Activated CD4-positive, alpha-beta T cell treated with anti-CD3 and anti-CD28 coated beads, Interleukin-2, Interleukin-4, amounts not matched to agents 100 ng/mL and 50 ng/mL, durations not matched to agents 16 hours and 8 hours (primary cell): ENCODE measurements at regions not wholly inside any gene's neighbourhood (a gene's known extent, or its start where the extent isn't known, plus 50 kb on each side); places are given as distances from the start of the nearest gene placed in this dataset.
"Not testable (repeated sequence)": the region's sequence is repeated elsewhere in the genome, so short reads cannot be mapped to it uniquely, and the experiment has no call there.

Experiments used
- DNase-seq: peaks from one replicate; pipeline ENCODE4 v3.0.0-alpha.2; 2020; ENCODE audit warnings: low spot score

DNA sequence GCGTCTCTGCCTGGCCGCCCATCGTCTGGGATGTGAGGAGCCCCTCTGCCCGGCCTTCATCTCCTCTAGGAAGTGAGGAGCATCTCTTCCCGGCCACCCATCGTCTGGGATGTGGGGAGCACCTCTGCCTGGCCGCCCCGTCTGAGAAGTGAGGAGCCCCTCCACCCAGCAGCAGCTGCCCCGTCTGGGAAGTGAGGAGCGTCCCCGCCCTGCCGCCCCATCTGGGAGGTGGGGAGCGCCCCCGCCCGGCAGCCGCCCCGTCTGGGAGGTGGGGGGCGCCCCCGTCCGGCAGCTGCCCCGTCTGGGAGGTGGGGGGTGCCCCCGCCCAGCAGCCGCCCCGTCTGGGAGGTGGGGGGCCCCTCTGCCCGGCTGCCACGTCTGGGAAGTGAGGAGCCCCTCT is 153.7 kb upstream of the MYRIP start:
- DNase-seq = not testable (repeated sequence)

DNA sequence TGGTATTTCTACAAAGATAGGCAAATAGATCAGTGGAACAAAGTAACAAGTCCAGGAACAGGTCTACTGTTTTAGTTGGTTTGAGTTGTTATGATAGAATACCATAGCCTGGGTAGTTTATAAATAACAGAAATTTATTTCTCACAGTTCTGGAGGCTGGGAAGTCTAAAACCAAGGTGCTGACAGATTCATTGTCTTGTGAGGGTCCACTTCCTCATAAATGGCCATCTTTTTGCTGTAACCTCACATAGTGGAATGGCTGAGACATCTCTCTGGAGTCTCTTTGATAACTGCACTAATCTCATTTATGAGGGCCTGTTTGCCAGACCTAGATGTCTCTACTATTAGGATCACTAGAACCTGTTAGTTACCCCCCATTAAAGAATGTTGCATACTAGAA is 152.3 kb upstream of the MYRIP start:
- DNase-seq = no peak

DNA sequence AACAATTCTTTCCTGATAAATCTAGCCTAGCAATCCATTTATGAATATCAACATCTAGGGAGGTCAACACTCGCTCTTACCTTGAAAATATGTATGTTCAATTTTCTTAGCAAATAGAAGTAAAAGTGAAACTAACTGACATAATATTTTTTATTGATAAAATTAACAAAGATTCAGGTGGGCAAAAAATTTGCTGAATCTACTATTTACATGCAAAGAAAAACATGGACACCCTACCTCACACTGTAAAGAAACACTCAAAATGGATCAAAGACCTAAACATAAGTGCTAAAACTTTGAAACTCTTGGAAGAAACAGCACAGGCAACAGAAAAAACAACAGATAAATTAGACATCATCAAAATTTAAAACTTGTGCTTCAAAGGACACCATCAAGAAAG is 151.6 kb upstream of the MYRIP start:
- DNase-seq = no peak

DNA sequence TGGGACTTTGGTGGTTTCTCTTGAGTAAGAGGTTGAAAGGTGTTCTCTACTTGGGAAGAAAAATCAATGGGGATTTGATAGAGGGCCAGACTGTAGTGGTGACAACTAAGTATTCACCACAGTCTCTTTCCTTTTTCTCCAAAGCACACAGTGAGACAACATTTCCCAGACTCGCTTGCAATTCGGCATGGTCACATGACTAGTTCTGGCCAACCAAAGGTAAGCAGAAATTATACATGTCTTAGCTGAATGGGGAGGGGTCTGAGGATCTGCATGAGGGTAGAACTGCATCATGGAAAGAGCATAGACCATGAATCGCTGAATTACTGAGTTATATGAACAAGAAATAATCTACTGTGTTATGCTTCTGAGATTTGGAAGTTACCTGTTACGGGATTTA is 144.5 kb upstream of the MYRIP start:
- no peak for DNase-seq

DNA sequence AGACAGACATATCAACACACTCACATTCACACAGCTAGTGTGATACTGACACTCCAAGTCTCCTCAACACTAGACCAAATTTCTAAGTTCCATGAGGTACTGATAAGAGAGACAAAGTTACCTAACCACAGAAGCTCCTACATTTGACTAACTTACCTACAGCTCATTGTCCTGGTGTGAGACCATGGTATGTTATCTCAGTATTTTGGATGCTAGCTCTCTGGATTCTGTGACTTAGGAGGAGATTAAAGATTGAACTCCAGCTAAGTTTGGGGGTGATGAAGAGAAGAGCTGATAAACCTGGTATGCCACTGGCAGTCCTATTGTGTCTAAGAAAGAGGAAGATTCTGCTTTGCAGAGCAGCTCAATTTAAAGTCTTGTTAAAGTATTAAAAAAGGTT is 144.0 kb upstream of the MYRIP start:
- DNase-seq = no peak

DNA sequence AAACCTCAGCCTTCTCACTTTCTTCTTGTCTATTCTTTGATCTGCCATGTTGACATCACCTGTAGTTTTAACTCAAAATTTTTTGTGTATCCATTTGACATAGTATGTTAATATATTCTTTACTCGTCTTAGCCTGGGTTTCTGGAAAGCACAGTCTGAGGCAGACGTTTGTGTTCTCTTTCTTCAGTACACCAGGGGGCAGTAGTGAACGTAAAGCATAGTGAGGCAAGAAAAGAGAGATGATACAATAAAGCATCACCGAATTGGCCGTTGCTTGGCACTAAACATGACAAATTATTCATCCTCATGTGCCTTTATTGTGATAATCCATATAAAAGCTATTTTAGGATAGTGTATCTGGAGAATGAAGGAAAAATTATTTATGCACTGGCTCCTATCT is 141.0 kb upstream of the MYRIP start:
- peak; percentile 46 for DNase-seq

DNA sequence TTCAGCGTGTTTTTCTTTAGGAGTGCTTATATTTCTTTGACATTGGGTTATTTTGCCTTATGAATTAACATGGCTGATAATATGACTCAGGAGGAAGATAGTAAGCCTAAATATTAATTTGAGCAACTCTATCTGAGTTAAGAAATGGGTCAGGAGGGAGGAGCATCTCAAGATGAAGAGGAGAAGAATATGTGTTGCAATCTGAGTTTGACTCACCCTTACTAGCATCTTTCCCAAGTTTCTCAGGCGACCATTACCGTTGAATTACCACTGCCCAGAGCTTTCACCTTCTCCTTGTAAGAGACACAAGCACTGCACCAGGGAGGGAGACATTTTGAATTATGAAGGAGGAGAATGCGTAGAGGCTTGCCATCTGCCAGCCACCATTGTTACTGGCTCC is 138.3 kb upstream of the MYRIP start:
- DNase-seq = no peak

DNA sequence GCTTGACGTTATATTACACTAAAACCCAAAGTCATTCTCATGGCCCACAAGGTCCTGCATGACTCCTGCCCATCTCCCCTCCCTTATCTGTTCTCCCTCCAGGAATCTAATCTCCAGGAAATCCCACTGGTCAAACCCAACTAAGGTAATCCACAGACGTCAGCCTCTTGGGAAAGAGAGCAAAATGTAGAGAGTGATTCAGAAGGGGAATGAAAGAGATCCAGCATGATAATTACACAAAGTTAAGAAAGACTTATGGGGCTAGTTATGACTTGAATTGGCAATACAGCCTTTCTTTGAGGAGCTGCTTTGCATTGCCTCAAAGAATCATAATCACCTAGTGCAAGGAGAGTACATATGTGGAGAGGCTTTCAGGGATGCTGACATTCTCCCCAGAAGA is 137.8 kb upstream of the MYRIP start:
- DNase-seq = no peak

DNA sequence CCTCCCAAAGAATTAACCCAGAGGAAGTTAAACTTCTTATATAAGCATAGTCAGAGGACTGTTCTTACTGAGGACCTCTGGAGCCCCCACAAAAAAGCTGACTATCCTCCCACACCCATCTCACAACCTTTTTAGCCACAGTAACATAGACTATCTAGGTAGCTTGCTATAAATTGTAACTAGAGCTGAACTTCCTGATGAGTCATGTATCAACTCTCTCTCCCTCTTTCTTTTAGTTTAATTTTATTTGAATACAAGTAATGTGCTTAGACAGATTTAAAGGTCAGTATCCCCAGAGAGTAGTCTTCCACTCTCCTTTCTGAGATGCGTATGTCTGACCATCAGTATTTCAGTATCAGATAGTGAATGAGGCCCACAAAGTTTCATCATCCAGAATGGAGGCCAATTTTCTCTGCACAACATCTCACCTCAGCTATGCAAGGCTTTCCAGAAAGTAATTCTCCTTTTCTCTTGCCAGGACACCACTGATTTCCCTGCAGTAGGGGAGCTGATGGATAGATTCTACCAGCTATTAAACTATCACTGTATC is 104.0 kb upstream of the MYRIP start:
- DNase-seq = no peak

DNA sequence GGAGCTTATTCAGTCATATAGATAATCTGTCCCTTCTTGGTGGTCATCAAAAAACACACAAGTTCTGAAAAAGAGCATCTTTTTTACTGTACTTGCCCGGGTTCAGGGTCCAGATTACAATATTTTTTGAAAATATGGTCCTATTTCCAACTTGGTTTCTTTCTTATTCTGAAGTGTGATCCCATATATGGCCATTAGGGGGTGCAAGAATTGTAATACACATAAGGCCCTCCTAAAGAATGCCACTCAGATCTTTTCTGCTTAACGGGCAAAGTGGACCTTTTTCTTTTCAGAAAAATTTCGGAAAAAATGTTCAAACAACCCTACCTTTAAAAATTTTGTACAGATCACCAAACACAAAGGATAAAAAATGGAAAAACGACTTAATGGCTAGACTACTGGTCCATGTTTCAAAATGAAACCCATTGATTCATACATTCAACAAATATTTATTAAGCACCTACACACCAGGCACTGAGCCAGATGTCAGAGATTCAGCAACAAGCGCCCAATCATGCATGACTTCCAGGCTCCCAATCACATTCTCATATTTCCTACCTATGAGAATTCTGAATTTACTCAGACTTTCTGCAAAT is 102.0 kb upstream of the MYRIP start:
- peak; percentile 27 for DNase-seq

DNA sequence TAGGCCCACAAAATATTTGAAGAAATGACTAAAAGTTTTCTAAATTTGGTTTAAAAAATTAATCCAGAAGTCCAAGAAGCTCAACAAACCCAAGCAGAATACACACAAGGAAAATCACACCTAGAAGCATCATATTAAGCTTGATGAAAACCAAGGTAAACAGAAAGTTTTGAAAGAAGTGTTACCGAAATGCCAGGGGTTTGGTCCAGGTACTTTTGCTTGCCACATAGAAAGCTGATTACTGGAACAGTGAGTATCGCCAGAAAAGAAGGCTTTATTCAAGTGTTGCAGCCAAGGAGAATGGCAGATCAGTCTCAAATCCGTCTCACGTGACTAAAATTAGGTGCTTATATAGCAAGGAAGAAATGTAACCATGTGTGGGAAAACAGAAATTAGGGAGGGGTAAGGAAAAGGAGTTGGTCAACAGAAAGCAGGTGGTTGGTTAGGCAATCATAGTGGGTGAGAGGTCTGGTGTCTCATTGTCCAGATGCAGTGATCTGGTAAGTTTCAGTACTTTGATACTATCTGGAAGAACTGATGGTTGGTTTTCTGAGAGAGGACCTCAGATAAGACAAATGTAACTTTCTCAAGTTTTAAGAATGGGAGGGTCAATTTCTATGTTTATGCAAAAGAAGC is 96.9 kb upstream of the MYRIP start:
- no peak for DNase-seq

DNA sequence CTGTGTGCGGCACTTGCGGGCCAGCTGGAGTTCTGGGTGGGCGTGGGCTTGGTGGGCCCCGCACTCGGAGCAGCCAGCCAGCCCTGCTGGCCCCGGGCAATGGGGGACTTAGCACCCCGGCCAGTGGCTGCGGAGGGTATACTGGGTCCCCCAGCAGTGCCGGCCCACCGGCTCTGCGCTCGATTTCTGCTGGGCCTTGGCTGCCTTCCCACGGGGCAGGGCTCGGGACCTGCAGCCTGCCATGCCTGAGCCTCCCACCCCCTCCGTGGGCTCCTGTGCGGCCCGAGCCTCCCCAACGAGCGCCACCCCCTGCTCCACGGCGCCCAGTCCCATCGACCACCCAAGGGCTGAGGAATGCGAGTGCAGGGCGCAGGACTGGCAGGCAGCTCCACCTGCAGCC is 96.1 kb upstream of the MYRIP start:
- not testable (repeated sequence) for DNase-seq

DNA sequence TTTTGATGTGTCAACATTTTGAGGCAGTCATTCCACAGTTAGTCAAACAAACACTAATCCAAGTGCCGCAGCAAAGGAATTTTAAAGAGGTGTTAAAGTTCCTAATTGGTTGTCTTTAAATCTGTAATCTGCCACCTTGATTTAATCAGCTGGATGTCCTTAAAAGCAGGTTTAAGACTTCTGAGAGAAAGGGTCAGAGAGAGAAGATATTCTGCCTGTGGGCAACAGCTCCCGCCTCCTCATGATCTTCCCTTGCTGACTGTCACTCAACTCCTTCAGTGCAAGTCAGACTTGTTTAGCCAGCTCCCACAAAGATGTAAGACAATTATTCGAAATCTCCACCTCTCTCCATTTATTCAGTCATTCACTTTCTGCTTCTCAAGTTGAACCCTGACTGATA is 92.6 kb upstream of the MYRIP start:
- DNase-seq = no peak

DNA sequence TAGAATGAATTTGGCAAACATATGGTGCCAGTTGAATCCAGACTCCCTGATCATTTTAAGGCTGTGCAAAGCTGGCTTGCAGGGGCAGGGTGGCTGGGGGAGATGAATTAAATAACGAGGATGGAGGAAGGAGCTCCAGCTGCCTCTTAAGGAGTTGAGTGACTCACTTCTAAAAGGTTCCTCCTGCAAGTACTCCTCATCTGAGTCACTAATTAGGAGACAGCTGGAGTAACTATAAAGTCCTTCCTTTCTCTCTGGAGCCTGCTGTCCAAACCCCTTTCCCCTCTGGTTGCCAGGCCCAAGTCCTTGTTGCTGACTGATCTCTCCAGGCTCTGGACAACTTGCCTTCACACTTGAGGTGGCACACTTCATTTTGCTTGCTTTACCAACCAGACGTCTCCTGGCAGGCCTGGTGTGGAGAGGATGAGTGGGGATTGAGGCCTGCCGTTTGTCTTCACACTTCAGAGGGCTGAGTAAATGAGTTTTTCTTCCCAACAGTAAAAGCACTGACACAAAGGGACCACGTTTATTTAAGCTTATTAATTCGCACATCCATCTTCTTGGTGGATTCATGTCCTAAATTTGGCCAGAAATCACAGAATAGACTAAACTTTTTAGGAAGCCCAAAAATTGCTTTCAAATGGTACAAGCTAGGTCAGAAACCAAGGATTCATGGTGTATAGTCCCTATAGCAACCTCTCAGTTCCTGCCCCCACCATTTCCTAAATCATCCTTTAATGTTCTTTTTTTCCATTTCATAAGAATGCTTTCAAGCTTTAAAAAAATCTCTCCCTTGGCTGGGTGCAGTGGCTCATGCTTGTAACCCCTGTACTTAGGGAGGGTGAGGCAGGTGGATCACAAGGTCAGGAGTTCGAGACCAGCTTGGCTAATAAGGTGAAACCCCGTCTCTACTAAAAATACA is 90.5 kb upstream of the MYRIP start:
- no peak for DNase-seq

DNA sequence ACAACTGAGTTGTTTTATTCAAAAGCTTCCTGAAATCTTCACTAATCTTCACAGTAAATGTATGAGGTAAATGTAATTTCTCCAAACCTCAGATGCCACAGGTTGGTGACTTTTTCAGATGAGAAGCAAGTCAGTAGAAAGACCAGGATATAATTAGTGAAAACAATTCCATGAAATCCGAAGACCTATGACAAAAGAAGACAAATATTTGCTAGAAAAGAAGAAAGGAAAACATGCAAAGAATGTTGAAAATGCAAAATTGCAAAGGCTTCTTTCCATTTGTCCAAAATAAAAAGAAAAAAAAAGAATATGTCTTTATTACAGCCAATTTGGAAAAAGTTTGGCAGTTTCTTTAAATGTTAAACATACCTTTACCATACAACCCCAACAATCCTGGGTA is 88.3 kb upstream of the MYRIP start:
- no peak for DNase-seq

DNA sequence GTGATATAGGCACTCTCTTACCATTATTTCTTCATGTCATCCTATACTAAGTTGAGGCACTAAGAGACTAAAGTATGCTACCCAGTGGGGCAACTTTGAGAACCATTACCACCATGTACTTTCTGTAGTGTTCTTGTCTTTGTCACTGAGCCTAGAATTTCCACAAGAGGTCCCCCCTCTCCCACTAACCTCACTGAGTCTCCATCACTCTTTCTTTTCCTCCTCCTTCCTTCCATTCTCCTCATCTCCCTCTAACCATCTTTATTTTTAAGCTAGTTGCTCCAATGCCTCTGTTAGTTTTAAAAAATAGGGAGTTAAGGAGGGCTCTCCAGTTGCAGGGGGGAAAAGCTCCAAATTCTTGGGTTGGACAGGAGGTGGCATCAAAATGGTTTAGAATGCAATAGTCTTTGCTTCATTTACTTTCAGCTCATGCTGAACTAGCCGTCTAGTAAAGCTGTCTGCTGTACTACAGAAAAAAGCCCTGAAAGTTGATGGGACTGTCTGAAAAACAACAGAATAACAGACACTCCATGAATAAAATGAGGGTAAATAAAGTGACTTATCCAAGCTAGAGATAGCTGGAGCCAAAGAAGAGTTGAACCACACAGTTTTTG is 85.1 kb upstream of the MYRIP start:
- no peak for DNase-seq

DNA sequence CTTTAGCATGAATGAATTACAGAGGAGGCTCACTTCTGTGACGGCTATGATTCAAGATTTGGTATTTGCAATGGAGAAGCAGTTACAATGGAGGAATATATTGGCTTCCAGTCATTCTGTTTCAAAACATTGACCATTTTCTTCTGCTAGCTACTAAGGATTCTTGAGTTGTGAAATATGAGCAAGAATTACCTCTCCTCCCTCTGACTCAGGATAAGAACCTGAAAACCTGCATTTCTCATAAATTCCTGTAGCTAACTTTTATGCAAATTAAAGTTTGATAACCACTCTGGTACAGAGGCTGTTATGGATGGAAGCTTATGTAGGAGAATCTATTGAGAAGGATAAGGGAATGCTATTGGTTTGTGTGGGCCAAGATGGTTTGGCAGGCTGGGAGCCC is 84.1 kb upstream of the MYRIP start:
- DNase-seq = no peak

DNA sequence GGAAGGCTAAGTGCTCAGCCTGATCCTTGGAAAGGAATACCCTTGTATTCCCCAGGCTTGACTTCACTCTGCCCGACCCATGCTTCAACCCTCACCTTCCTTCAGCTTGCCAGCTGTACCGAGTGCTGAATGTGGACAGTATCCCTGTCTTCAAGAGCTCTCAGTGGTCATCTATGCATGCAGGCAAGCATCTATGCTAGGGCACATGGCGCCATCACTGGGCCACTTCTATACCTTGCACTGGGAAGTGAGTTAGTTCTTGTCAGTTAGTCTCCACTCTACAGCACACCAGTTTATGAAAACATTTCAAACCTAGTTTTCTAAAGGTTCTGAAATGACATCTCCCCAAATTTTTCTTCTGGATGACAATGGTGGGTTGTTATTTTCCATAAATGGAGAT is 82.0 kb upstream of the MYRIP start:
- no peak for DNase-seq

DNA sequence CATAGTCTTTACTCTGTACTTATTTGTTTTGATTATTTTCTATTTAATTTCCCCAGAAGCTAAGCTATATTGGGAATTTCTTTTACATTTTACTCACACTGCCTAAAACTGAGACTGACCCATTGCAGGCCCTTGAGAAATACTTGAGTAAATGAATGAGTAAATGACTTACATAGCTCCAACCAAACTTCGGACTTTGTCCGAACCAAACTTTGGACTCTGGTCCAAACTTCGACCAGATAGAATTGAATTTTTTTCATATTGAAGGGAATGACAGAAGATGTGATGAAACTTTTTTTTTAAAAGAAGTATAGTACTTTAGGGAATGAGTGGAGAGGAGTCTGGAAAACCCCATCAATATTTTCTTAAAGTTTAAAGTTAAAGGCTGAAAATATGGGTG is 75.6 kb upstream of the MYRIP start:
- no peak for DNase-seq

DNA sequence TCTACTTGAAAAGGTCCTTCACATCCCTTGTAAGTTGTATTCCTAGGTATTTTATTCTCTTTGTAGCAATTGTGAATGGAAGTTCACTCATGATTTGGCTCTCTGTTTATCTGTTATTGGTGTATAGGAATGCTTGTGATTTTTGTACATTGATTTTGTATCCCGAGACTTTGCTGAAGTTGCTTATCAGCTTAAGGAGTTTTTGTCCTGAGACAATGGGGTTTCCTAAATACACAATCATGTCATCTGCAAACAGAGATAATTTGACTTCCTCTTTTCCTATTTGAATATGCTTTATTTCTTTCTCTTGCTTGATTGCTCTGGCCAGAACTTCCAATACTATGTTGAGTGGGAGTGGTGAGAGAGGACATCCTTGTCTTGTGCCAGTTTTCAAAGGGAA is 69.8 kb upstream of the MYRIP start:
- DNase-seq = not testable (repeated sequence)

DNA sequence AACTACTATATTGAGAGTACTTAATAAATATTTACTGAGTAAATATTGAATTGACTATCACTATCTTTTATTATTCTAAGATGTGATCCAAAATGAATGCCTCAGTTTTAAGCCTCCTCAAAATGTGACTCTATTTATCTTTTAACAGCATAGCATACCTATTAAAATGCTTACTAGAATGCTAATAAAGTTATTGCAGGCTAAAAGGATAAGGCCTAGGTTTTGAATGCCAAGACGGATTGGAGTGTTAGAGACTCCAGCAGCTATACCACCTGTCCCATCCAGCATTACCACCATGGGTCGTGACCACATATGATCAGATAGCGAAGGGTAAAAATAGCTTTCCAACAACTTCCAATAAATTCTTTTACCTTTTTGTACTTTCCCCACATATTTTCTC is 64.7 kb upstream of the MYRIP start:
- no peak for DNase-seq

DNA sequence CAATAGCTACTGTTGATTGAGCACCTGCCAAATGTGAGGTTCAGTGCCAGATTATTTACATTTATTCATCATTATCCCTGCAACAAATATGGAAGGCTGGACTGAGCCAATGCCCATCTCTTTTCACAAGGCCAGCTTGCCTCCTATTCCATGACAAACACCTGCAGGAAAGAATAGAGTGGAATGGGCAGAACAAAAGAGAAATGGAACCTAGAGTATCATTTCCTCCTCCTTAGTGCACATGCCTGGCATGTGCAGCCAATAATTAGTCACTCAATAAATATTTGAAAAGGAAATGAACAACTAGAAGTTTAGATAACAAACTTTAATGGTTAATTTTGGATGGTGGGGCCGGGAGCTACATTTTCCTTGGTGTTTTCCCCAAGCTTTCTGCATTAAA is 61.4 kb upstream of the MYRIP start:
- DNase-seq = no peak

DNA sequence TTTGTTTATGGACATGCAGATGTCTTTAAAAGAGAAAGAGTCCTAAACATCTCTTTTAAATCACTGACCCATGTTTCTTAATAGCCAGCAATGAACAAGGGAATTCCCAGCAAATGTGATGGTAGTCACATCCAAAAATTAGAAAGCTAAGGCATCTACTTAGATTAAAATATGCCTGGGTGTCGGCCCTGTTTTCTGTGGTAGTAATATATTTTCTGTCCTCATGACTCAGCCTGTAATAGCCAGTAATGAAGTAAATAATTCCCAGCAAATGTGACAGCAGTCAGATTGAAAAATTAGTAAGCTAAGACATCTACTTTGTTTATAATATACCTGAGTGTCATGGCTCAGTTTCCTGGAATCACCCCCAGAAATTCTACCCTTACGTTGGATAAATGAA is 60.6 kb upstream of the MYRIP start:
- DNase-seq = no peak
